Liver (tissue), 8 donors: ENCODE measurements at regions not wholly inside any gene's neighbourhood (a gene's known extent, or its start where the extent isn't known, plus 50 kb on each side); places are given as distances from the start of the nearest gene placed in this dataset.
"Not testable (repeated sequence)": the region's sequence is repeated elsewhere in the genome, so short reads cannot be mapped to it uniquely, and the experiment has no call there.

Source experiments
- DNase-seq: peaks from one replicate; pipeline ENCODE4 v3.0.0-alpha.2; 2017; ENCODE audit warnings: low spot score
- H3K27ac ChIP-seq, 2 donors: one replicate each; pipeline ENCODE4 v1.7.0; 2013; ENCODE audit warnings: inconsistent platforms in 2 of 2, low read length in 2 of 2, control low read depth in 1 of 2, low read depth in 1 of 2, mild to moderate bottlenecking in 1 of 2
- H3K27me3 ChIP-seq, 4 donors: one replicate each; pipeline versions ENCODE4 v1.6.1 to v1.7.0; 2013; ENCODE audit warnings: low read length in 3 of 4, inconsistent platforms in 1 of 4, mild to moderate bottlenecking in 1 of 4, moderate library complexity in 1 of 4; ENCODE audit not compliant: control insufficient read depth in 4 of 4, insufficient read depth in 4 of 4
- H3K36me3 ChIP-seq, 4 donors: one replicate each; pipeline versions ENCODE4 v1.6.1 to v1.7.0; 2013; ENCODE audit warnings: low read length in 3 of 4, mild to moderate bottlenecking in 3 of 4, low read depth in 1 of 4, moderate library complexity in 1 of 4; ENCODE audit not compliant: control insufficient read depth in 4 of 4, insufficient read depth in 3 of 4
- H3K4me1 ChIP-seq, 4 donors: one replicate each; pipeline versions ENCODE4 v1.6.1 to v1.7.0; 2013; ENCODE audit warnings: low read length in 3 of 4, mild to moderate bottlenecking in 3 of 4, moderate library complexity in 1 of 4; ENCODE audit not compliant: control insufficient read depth in 4 of 4, insufficient read depth in 4 of 4
- H3K4me3 ChIP-seq, 3 donors: one replicate each; pipeline versions ENCODE4 v1.6.1 to v1.7.0; 2013; ENCODE audit warnings: low read length in 3 of 3, control low read depth in 1 of 3, low read depth in 1 of 3, mild to moderate bottlenecking in 1 of 3
- H3K9ac ChIP-seq, 2 donors: one replicate each; pipeline ENCODE4 v1.7.0; 2013; ENCODE audit warnings: low read length in 2 of 2, mild to moderate bottlenecking in 2 of 2, moderate library complexity in 2 of 2, control low read depth in 1 of 2, low read depth in 1 of 2
- H3K9me3 ChIP-seq, 4 donors: one replicate each; pipeline versions ENCODE4 v1.6.1 to v1.7.0; 2013; ENCODE audit warnings: low read length in 3 of 4; ENCODE audit not compliant: control insufficient read depth in 4 of 4
- EGR1 ChIP-seq, 2 donors: IDR thresholded peaks; 2 replicates each; pipeline ENCODE4 v1.6.1; 2016 to 2018; ENCODE audit warnings: antibody characterized with exemption in 2 of 2, low read depth in 2 of 2
- FOXA1 ChIP-seq: IDR thresholded peaks from 2 replicates; pipeline ENCODE4 v1.6.1; 2016; ENCODE audit warnings: antibody characterized with exemption
- FOXA2 ChIP-seq: IDR thresholded peaks from 2 replicates; pipeline ENCODE4 v1.6.1; 2016; ENCODE audit warnings: antibody characterized with exemption
- HNF4A ChIP-seq, 2 donors: conservative IDR thresholded peaks; 2 replicates each; pipeline ENCODE4 v1.6.1; 2016; ENCODE audit warnings: antibody characterized with exemption in 2 of 2, mild to moderate bottlenecking in 2 of 2
- HNF4G ChIP-seq: IDR thresholded peaks from 2 replicates; pipeline ENCODE4 v1.6.1; 2016; ENCODE audit warnings: antibody characterized with exemption
- NR2F2 ChIP-seq: IDR thresholded peaks from 2 replicates; pipeline ENCODE4 v1.6.1; 2016; ENCODE audit warnings: antibody characterized with exemption
- RAD21 ChIP-seq, 2 donors: IDR thresholded peaks; 2 replicates each; pipeline ENCODE4 v1.6.1; 2016; ENCODE audit warnings: antibody characterized with exemption in 2 of 2, mild to moderate bottlenecking in 2 of 2
- TAF1 ChIP-seq: conservative IDR thresholded peaks from 2 replicates; pipeline ENCODE4 v1.6.1; 2016; ENCODE audit warnings: antibody characterized with exemption, mild to moderate bottlenecking
- WGBS: extraction: QIAGEN DNeasy Blood & Tissue Kit; methylation state at CpG from one replicate; pipeline ENCODE4 v1.1.7; 2013; 5-methylcytosine and 5-hydroxymethylcytosine counted together
- TF ChIP-seq, protein P1 (sequence below): fragments of 150-350 bp; IDR thresholded peaks from 2 replicates; pipeline ENCODE4 v1.5.1; 2017; ENCODE audit warnings: improper control_type of control experiment, low read depth, low read length; ENCODE audit not compliant: missing input control
- TF ChIP-seq, protein P2 (sequence below): IDR thresholded peaks from 2 replicates; pipeline ENCODE4 v1.6.1; 2016; ENCODE audit warnings: antibody characterized with exemption, mild to moderate bottlenecking
- TF ChIP-seq, protein P3 (sequence below): IDR thresholded peaks from 2 replicates; pipeline ENCODE4 v1.6.1; 2016; ENCODE audit warnings: antibody characterized with exemption
- TF ChIP-seq, protein P4 (sequence below): IDR thresholded peaks from 2 replicates; pipeline ENCODE4 v1.6.1; 2016; ENCODE audit warnings: antibody characterized with exemption
- TF ChIP-seq, protein P5 (sequence below): IDR thresholded peaks from 2 replicates; pipeline ENCODE4 v1.6.1; 2016; ENCODE audit warnings: antibody characterized with exemption
- donor health status: healthy.
- donor health status: healthy.
- donor health status: healthy.
- donor health status: healthy.
- donor health status: healthy.

DNA sequence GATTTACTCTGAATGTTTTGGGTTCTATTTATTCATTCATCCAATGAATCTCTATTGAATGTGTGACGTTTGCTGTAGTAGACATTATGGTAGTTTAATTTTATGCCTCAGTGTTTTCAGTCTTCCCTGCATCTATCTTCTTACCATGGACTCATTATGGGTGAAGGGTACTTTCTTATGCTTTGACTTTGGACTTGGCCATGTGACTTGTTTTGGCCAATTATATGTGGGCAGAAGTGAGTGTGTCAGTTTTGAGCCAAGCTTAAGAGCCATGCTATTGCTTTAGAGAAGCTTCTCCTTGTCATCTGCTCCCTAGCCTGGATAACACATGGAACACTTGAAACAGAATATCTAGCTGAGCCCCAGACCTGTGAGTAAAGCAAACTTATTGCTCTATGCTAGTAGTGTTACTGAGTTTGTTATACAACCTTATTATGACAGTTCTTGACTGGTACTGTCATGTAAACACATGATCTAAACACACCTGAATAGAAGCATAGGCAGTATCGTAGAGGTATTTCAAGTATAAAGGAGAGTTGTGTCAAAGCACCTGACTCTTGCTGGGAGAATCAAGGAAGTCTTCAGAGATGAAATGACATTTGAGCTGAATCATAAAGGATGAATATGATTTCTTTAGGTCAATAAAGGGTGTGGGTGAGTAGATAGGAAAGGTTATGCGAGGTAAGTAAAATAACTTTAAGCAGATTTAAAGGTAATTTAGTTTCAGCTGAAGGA is 128.4 kb downstream of the NAA11 start:
- no peak overlapping the region for H3K9ac ChIP-seq
- H3K27me3 ChIP-seq: no peaks in the 10 kb centered on the region
- H3K4me1 ChIP-seq: no peaks in the 10 kb centered on the region
- TF ChIP-seq TAF1: no peak
- TF ChIP-seq, protein P1, sequence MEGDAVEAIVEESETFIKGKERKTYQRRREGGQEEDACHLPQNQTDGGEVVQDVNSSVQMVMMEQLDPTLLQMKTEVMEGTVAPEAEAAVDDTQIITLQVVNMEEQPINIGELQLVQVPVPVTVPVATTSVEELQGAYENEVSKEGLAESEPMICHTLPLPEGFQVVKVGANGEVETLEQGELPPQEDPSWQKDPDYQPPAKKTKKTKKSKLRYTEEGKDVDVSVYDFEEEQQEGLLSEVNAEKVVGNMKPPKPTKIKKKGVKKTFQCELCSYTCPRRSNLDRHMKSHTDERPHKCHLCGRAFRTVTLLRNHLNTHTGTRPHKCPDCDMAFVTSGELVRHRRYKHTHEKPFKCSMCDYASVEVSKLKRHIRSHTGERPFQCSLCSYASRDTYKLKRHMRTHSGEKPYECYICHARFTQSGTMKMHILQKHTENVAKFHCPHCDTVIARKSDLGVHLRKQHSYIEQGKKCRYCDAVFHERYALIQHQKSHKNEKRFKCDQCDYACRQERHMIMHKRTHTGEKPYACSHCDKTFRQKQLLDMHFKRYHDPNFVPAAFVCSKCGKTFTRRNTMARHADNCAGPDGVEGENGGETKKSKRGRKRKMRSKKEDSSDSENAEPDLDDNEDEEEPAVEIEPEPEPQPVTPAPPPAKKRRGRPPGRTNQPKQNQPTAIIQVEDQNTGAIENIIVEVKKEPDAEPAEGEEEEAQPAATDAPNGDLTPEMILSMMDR: no peak
- TF ChIP-seq HNF4G: no peak
- TF ChIP-seq HNF4A (conservative IDR thresholded peaks at IDR 0.05): no peak
- TF ChIP-seq, protein P2, sequence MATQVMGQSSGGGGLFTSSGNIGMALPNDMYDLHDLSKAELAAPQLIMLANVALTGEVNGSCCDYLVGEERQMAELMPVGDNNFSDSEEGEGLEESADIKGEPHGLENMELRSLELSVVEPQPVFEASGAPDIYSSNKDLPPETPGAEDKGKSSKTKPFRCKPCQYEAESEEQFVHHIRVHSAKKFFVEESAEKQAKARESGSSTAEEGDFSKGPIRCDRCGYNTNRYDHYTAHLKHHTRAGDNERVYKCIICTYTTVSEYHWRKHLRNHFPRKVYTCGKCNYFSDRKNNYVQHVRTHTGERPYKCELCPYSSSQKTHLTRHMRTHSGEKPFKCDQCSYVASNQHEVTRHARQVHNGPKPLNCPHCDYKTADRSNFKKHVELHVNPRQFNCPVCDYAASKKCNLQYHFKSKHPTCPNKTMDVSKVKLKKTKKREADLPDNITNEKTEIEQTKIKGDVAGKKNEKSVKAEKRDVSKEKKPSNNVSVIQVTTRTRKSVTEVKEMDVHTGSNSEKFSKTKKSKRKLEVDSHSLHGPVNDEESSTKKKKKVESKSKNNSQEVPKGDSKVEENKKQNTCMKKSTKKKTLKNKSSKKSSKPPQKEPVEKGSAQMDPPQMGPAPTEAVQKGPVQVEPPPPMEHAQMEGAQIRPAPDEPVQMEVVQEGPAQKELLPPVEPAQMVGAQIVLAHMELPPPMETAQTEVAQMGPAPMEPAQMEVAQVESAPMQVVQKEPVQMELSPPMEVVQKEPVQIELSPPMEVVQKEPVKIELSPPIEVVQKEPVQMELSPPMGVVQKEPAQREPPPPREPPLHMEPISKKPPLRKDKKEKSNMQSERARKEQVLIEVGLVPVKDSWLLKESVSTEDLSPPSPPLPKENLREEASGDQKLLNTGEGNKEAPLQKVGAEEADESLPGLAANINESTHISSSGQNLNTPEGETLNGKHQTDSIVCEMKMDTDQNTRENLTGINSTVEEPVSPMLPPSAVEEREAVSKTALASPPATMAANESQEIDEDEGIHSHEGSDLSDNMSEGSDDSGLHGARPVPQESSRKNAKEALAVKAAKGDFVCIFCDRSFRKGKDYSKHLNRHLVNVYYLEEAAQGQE: no peak
- no peak for TF ChIP-seq NR2F2
- TF ChIP-seq RAD21 (IDR thresholded peaks at IDR 0.05): no peak
- TF ChIP-seq EGR1 (IDR thresholded peaks at IDR 0.05; ENCODE audit: low read depth in 2 of 2): no peak
- TF ChIP-seq, protein P3, sequence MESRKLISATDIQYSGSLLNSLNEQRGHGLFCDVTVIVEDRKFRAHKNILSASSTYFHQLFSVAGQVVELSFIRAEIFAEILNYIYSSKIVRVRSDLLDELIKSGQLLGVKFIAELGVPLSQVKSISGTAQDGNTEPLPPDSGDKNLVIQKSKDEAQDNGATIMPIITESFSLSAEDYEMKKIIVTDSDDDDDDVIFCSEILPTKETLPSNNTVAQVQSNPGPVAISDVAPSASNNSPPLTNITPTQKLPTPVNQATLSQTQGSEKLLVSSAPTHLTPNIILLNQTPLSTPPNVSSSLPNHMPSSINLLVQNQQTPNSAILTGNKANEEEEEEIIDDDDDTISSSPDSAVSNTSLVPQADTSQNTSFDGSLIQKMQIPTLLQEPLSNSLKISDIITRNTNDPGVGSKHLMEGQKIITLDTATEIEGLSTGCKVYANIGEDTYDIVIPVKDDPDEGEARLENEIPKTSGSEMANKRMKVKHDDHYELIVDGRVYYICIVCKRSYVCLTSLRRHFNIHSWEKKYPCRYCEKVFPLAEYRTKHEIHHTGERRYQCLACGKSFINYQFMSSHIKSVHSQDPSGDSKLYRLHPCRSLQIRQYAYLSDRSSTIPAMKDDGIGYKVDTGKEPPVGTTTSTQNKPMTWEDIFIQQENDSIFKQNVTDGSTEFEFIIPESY: no peak
- TF ChIP-seq, protein P4, sequence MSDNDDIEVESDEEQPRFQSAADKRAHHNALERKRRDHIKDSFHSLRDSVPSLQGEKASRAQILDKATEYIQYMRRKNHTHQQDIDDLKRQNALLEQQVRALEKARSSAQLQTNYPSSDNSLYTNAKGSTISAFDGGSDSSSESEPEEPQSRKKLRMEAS: no peak
- no peak for TF ChIP-seq FOXA2
- TF ChIP-seq, protein P5, sequence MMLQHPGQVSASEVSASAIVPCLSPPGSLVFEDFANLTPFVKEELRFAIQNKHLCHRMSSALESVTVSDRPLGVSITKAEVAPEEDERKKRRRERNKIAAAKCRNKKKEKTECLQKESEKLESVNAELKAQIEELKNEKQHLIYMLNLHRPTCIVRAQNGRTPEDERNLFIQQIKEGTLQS: no peak
- no peak for TF ChIP-seq FOXA1
- no peak for DNase-seq
- H3K27ac ChIP-seq: no peak overlapping the region
- no peaks in the 10 kb centered on the region for H3K9me3 ChIP-seq
- WGBS: 70% methylated on average over 3 of the region's 3 CpGs
- no peak overlapping the region for H3K4me3 ChIP-seq
- H3K36me3 ChIP-seq: no peaks in the 10 kb centered on the region

DNA sequence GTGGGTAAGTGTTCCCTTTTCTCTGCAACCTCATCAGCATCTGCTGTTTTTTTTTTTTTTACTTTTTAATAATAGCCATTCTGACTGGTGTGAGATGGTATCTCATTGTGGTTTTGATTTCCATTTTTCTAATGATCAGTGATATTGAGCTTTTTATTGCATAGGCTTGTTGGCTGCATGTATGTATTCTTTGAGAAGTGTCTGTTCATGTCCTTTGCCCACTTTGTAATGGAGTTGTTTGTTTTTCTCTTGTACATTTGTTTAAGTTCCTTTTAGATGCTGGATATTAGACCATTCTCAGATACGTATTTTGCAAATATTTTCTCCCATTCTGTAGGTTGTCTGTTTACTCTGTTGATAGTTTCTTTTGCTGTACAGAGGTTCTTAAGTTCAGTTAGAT is 134.6 kb downstream of the NAA11 start:
- H3K36me3 ChIP-seq, H3K27me3 ChIP-seq, H3K27ac ChIP-seq, H3K9me3 ChIP-seq, DNase-seq, H3K4me1 ChIP-seq, H3K4me3 ChIP-seq, H3K9ac ChIP-seq: not testable (repeated sequence)
- WGBS: 63% methylated on average over 1 of the region's 1 CpG
